Immature natural killer cell (primary cell): ENCODE measurements at regions not wholly inside any gene's neighbourhood (a gene's known extent, or its start where the extent isn't known, plus 50 kb on each side); places are given as distances from the start of the nearest gene placed in this dataset.

Experiments
- DNase-seq, 3 donors: peaks; one replicate each; pipeline ENCODE4 v3.0.0; 2022; ENCODE audit warnings: mixed read lengths in 1 of 3
- H3K27ac Mint-ChIP-seq, 6 donors: one replicate each; pipeline ENCODE4 v1.8.0; 2020; ENCODE audit warnings: mixed read lengths in 6 of 6, mild to moderate bottlenecking in 5 of 6, inconsistent platforms in 4 of 6, moderate library complexity in 3 of 6
- H3K27me3 Mint-ChIP-seq, 3 donors: one replicate each; pipeline ENCODE4 v1.8.0; 2020 to 2021; ENCODE audit warnings: low read depth in 3 of 3, mild to moderate bottlenecking in 3 of 3, mixed read lengths in 3 of 3, moderate library complexity in 3 of 3, inconsistent platforms in 1 of 3
- H3K36me3 Mint-ChIP-seq, 3 donors: one replicate each; pipeline ENCODE4 v1.8.0; 2020; ENCODE audit warnings: mixed read lengths in 3 of 3, inconsistent platforms in 2 of 3, mild to moderate bottlenecking in 2 of 3
- H3K4me1 Mint-ChIP-seq, 2 donors: one replicate each; pipeline ENCODE4 v1.8.0; 2020; ENCODE audit warnings: inconsistent platforms in 2 of 2, mild to moderate bottlenecking in 2 of 2, mixed read lengths in 2 of 2, moderate library complexity in 1 of 2
- H3K4me3 Mint-ChIP-seq, 5 donors: one replicate each; pipeline ENCODE4 v1.8.0; 2020; ENCODE audit warnings: mild to moderate bottlenecking in 5 of 5, mixed read lengths in 5 of 5, inconsistent platforms in 3 of 5, moderate library complexity in 3 of 5
- H3K9me3 Mint-ChIP-seq, 6 donors: one replicate each; pipeline ENCODE4 v1.8.0; 2020; ENCODE audit warnings: mild to moderate bottlenecking in 6 of 6, mixed read lengths in 6 of 6, inconsistent platforms in 4 of 6, moderate library complexity in 3 of 6

GRCh38 chr17:37796076-37796475 is 51.2 kb upstream of the HNF1B start:
- peaks cover 0 to 12% (median 4%) of the 10 kb centered on the region in 3 donors for H3K27me3 Mint-ChIP-seq
- no peaks in the 10 kb centered on the region for H3K36me3 Mint-ChIP-seq
- no peak overlapping the region for H3K27ac Mint-ChIP-seq
- DNase-seq = no peak
- H3K9me3 Mint-ChIP-seq = no peaks in the 10 kb centered on the region
- H3K4me3 Mint-ChIP-seq = no peak overlapping the region
- no peaks in the 10 kb centered on the region for H3K4me1 Mint-ChIP-seq
